Subcutaneous abdominal adipose tissue (tissue), 5 donors: ENCODE measurements at regions not wholly inside any gene's neighbourhood (a gene's known extent, or its start where the extent isn't known, plus 50 kb on each side); places are given as distances from the start of the nearest gene placed in this dataset.

Source experiments
- H3K27ac ChIP-seq: one replicate; pipeline ENCODE4 v1.7.0; 2013; ENCODE audit warnings: low read depth, mild to moderate bottlenecking, inconsistent platforms, low read length, moderate library complexity
- H3K27me3 ChIP-seq, 5 donors: one replicate each; pipeline ENCODE4 v1.7.0; 2013; ENCODE audit warnings: low read length in 5 of 5, inconsistent platforms in 1 of 5; ENCODE audit not compliant: control insufficient read depth in 5 of 5, insufficient read depth in 4 of 5
- H3K36me3 ChIP-seq, 5 donors: one replicate each; pipeline ENCODE4 v1.7.0; 2013; ENCODE audit warnings: low read length in 5 of 5; ENCODE audit not compliant: control insufficient read depth in 5 of 5, insufficient read depth in 5 of 5
- H3K4me1 ChIP-seq, 5 donors: one replicate each; pipeline ENCODE4 v1.7.0; 2013; ENCODE audit warnings: low read length in 5 of 5, mild to moderate bottlenecking in 3 of 5, moderate library complexity in 1 of 5; ENCODE audit not compliant: control insufficient read depth in 5 of 5, insufficient read depth in 5 of 5
- H3K4me3 ChIP-seq, 5 donors: one replicate each; pipeline ENCODE4 v1.7.0; 2013; ENCODE audit warnings: low read length in 5 of 5, low read depth in 1 of 5
- H3K9ac ChIP-seq, 5 donors: one replicate each; pipeline ENCODE4 v1.7.0; 2013; ENCODE audit warnings: low read length in 5 of 5, mild to moderate bottlenecking in 4 of 5, moderate library complexity in 3 of 5
- H3K9me3 ChIP-seq, 5 donors: one replicate each; pipeline ENCODE4 v1.7.0; 2013; ENCODE audit warnings: low read length in 5 of 5; ENCODE audit not compliant: control insufficient read depth in 5 of 5
- donor health status: healthy.
- donor health status: healthy.
- donor health status: healthy.
- donor health status: healthy.
- donor health status: healthy.

GRCh38 chr7:340979-341694, 51.2 kb downstream of the FOXL3 start:
- Histone ChIP-seq H3K9ac (no peak overlapping the region), H3K27ac (no peak overlapping the region), H3K4me1 (no peaks in the 10 kb centered on the region), H3K4me3 (no peak overlapping the region), H3K36me3 (no peaks in the 10 kb centered on the region), H3K9me3 (peaks cover 0 to 4% (median 0%) of the 10 kb centered on the region in 5 donors), H3K27me3 (peaks cover 3 to 17% (median 10%) of the 10 kb centered on the region in 5 donors)

GRCh38 chr7:341841-342638, 52.1 kb downstream of the FOXL3 start:
- H3K9ac ChIP-seq = no peak overlapping the region
- H3K27me3 ChIP-seq = peaks cover 3 to 17% (median 11%) of the 10 kb centered on the region in 5 donors
- H3K9me3 ChIP-seq = peaks cover 0 to 4% (median 0%) of the 10 kb centered on the region in 5 donors
- no peak overlapping the region for H3K4me3 ChIP-seq
- no peaks in the 10 kb centered on the region for H3K36me3 ChIP-seq
- H3K27ac ChIP-seq = no peak overlapping the region
- no peaks in the 10 kb centered on the region for H3K4me1 ChIP-seq

- Histone ChIP-seq H3K27ac (no peak overlapping the region), H3K9ac (no peak overlapping the region), H3K4me3 (no peak overlapping the region), H3K27me3 (peaks cover 3 to 17% (median 15%) of the 10 kb centered on the region in 5 donors), H3K9me3 (peaks cover 0 to 4% (median 0%) of the 10 kb centered on the region in 5 donors), H3K4me1 (peaks cover 0 to 2% (median 0%) of the 10 kb centered on the region in 5 donors), H3K36me3 (no peaks in the 10 kb centered on the region)
Observed at GRCh38 chr7:342681-343216, 52.8 kb downstream of the FOXL3 start.

DNA sequence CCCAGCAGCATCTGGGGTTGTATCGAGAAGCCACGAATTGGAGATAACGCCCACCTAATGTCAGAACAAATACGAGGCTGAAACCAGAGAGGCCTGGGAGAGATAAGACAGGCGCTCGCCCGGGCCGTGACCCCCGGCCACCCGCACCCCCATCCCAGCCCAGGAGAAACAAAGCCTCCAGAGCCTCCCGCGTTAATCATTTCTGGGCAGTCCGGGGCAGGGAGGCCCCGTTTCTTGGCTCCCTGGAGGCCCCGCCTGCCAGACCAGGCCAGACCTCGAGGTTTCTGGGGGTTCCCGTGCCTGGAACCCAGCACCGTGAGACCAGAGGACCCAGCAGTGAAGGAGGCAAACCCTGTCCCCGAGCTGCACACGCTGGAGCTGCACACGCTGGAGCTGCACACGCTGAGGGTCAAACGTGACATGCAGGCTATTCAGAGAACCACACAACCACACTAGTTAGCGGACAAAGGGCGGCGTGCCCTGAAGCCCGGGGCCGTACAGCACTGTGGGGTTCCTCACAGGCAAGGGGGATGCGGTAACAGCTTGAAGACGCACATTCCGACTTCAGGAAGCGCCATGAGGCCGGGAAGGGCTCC, 53.4 kb downstream of the FOXL3 start:
- no peak overlapping the region for H3K4me3 ChIP-seq
- H3K9ac ChIP-seq = no peak overlapping the region
- H3K36me3 ChIP-seq = no peaks in the 10 kb centered on the region
- peaks cover 3 to 17% (median 15%) of the 10 kb centered on the region in 5 donors for H3K27me3 ChIP-seq
- no peak overlapping the region for H3K27ac ChIP-seq
- peaks cover 0 to 2% (median 0%) of the 10 kb centered on the region in 5 donors for H3K4me1 ChIP-seq
- H3K9me3 ChIP-seq = peaks cover 0 to 4% (median 0%) of the 10 kb centered on the region in 5 donors

- no peak overlapping the region for H3K9ac ChIP-seq
- H3K4me1 ChIP-seq = peaks cover 0 to 2% (median 0%) of the 10 kb centered on the region in 5 donors
- peaks cover 3 to 15% (median 12%) of the 10 kb centered on the region in 5 donors for H3K27me3 ChIP-seq
- no peak overlapping the region for H3K27ac ChIP-seq
- H3K9me3 ChIP-seq = peaks cover 0 to 4% (median 0%) of the 10 kb centered on the region in 5 donors
- no peak overlapping the region for H3K4me3 ChIP-seq
- H3K36me3 ChIP-seq = no peaks in the 10 kb centered on the region
Observed at GRCh38 chr7:343864-344607, 54.1 kb downstream of the FOXL3 start.

DNA sequence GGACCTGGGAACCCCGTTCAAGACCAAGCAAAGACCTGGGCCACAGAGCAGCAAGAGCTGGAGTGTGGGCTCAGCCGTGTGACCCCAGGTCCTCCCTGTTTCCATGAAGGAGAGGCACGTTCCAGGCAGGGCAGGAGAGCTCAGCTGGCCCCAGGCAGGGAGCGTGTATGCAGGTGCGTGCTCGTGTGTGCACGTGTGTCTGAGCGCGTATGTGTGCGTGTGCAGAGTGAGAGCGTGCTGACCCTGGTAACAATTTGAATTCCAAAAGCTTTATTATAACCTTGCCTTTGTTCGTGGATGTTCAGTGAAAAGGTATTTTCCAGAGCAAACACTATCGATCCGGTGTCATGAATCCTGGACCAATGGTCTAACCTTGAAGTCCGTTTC, 54.6 kb downstream of the FOXL3 start:
- Histone ChIP-seq H3K4me3 (no peak overlapping the region), H3K9me3 (peaks cover 0 to 4% (median 0%) of the 10 kb centered on the region in 5 donors), H3K27me3 (peaks cover 3 to 15% (median 12%) of the 10 kb centered on the region in 5 donors), H3K9ac (no peak overlapping the region), H3K36me3 (no peaks in the 10 kb centered on the region), H3K4me1 (peaks cover 0 to 2% (median 0%) of the 10 kb centered on the region in 5 donors), H3K27ac (no peak overlapping the region)

DNA sequence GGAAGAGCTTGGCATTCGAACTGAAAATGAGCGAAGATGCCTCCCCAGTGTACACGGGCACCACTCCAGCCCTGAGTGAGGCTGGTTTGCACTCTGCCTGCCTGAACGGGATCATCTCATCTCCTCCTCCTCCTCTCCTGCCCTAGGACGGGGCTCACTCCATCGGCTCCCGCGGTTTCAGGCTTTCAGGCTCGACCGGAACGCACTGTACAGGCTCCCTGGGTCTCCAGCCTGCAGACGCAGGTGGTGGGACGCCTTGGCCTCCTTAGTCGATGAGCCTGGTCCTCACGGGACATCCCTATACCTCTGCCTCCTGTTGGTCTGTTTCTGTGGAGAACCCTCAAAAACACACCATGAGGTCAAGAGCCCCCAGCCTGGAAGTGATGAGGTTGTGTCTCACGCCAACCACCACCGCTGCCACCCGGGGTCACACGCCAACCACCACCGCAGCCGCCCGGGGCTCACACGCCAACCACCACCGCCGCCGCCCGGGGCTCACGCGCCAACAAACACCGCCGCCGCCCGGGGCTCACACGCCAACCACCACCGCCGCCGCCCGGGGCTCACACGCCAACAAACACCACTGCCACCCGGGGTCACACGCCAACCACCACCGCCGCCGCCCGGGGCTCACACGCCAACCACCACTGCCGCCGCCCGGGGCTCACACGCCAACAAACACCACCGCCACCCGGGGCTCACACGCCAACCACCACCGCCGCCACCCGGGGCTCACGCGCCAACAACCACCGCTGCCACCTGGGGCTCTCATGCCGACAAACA, 56.3 kb downstream of the FOXL3 start:
- H3K27me3 ChIP-seq = peaks cover 0 to 11% (median 0%) of the 10 kb centered on the region in 5 donors
- peaks cover 0 to 4% (median 0%) of the 10 kb centered on the region in 5 donors for H3K4me1 ChIP-seq
- H3K9me3 ChIP-seq = peaks cover 0 to 4% (median 0%) of the 10 kb centered on the region in 5 donors
- no peaks in the 10 kb centered on the region for H3K36me3 ChIP-seq
- H3K4me3 ChIP-seq = no peak overlapping the region
- no peak overlapping the region for H3K9ac ChIP-seq
- no peak overlapping the region for H3K27ac ChIP-seq

- Histone ChIP-seq H3K9ac (no peak overlapping the region), H3K27me3 (peaks cover 0 to 11% (median 3%) of the 10 kb centered on the region in 5 donors), H3K27ac (no peak overlapping the region), H3K4me1 (peaks cover 0 to 12% (median 5%) of the 10 kb centered on the region in 5 donors), H3K36me3 (no peaks in the 10 kb centered on the region), H3K4me3 (no peak overlapping the region), H3K9me3 (peaks cover 0 to 4% (median 0%) of the 10 kb centered on the region in 5 donors)
Observed at GRCh38 chr7:347001-347590, 57.1 kb downstream of the FOXL3 start.
